ENCODE measurements at regions not wholly inside any gene's neighbourhood (a gene's known extent, or its start where the extent isn't known, plus 50 kb on each side); places are given as distances from the start of the nearest gene placed in this dataset.

DNA sequence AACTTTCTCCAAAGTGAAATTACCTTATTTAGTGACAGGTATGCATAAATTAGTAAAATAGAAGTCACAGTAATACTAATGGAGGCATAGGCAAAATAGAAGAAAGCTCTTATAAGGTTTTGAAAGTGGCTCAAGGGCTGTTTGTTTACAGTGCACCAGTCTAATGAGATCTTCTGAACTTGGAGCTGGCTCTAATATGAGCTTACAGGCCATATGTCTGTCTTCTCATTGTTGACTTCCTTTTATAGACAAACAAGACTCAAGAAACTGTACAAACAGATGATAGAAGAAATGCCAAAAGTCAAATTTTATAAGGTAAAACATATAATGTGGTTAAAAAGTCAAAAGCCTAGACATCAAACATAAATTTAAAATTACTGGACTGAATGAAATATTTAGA lies 207.5 kb upstream of the NEGR1 start:
- intact Hi-C loops (cut with micrococcal nuclease; ENCODE audit: unreplicated experiment) = no loop called here
- 0 out of 2 replicates have a peak, but pooled peaks cover 3% of the 10 kb centered on the region for H3K9me3 ChIP-seq (ENCODE audit: insufficient read depth, low read depth)
- no peaks in the 10 kb centered on the region for H3K79me2 ChIP-seq (ENCODE audit: low read depth)
- no peak overlapping the region for H2AFZ ChIP-seq
- ChIA-PET CTCF (no interaction called here), POLR2A (ENCODE audit: unreplicated experiment) (no interaction called here)
- no peak for DNase-seq
- BruUV-seq (replicated peaks) = no TSS peak
- no peak overlapping the region for H3K4me2 ChIP-seq
- H3K4me1 ChIP-seq (replicated peaks; ENCODE audit: insufficient read depth) = no peaks in the 10 kb centered on the region
- no peak overlapping the region for H3K27ac ChIP-seq
- H3K27me3 ChIP-seq (ENCODE audit: insufficient read depth, low read depth) = no peaks in the 10 kb centered on the region
- H3F3A ChIP-seq (ENCODE audit: insufficient read depth, low read depth) = no peaks in the 10 kb centered on the region
- TF ChIP-seq, protein P1, sequence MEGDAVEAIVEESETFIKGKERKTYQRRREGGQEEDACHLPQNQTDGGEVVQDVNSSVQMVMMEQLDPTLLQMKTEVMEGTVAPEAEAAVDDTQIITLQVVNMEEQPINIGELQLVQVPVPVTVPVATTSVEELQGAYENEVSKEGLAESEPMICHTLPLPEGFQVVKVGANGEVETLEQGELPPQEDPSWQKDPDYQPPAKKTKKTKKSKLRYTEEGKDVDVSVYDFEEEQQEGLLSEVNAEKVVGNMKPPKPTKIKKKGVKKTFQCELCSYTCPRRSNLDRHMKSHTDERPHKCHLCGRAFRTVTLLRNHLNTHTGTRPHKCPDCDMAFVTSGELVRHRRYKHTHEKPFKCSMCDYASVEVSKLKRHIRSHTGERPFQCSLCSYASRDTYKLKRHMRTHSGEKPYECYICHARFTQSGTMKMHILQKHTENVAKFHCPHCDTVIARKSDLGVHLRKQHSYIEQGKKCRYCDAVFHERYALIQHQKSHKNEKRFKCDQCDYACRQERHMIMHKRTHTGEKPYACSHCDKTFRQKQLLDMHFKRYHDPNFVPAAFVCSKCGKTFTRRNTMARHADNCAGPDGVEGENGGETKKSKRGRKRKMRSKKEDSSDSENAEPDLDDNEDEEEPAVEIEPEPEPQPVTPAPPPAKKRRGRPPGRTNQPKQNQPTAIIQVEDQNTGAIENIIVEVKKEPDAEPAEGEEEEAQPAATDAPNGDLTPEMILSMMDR (conservative IDR thresholded peaks at IDR 0.05) = no peak
- TF ChIP-seq EZH2 (IDR thresholded peaks at IDR 0.05; ENCODE audit: low read depth) = no peak
- 0 out of 2 replicates have a peak, but pooled peaks cover 4% of the 10 kb centered on the region for H3K9me2 ChIP-seq (ENCODE audit: insufficient read depth)
- no peaks in the 10 kb centered on the region for H3K36me3 ChIP-seq (ENCODE audit: low read depth)
- H3K4me3 ChIP-seq = no peak overlapping the region
- no peaks in the 10 kb centered on the region for H4K20me1 ChIP-seq (ENCODE audit: insufficient read depth)

DNA sequence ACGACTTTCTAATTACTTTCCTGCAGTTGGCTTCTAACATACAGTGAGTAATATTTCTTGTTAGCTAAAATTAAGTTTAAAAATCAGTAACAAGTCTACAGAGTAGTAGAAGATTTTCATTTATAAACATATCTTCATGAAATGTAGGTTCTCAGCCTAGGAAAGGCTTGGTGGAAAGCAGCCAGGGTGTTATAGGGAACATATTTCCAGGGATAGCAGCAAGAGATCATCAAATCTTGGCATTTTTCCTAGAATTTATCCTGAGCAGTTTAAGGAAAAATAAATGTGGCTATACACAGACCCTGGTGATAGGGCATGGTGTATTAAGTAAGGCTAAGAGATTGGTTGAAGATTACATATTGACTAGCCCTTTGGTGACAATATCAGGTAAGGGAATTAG lies 203.5 kb upstream of the NEGR1 start:
- no peak for DNase-seq
- Histone ChIP-seq H3K27ac (no peak overlapping the region), H2AFZ (no peak overlapping the region; the same call in 1 of the 2 replicates), H3K79me2 (ENCODE audit: low read depth) (no peaks in the 10 kb centered on the region), H3K9me2 (ENCODE audit: insufficient read depth) (no peaks in the 10 kb centered on the region), H3K4me3 (no peak overlapping the region), H3K36me3 (ENCODE audit: low read depth) (no peaks in the 10 kb centered on the region), H3K4me1 (replicated peaks; ENCODE audit: insufficient read depth) (no peaks in the 10 kb centered on the region), H3K9me3 (ENCODE audit: insufficient read depth, low read depth) (no peaks in the 10 kb centered on the region), H3F3A (ENCODE audit: insufficient read depth, low read depth) (no peaks in the 10 kb centered on the region), H3K4me2 (no peak overlapping the region), H3K27me3 (ENCODE audit: insufficient read depth, low read depth) (no peaks in the 10 kb centered on the region), H4K20me1 (ENCODE audit: insufficient read depth) (no peaks in the 10 kb centered on the region)
- ChIA-PET POLR2A (ENCODE audit: unreplicated experiment) (no interaction called here), CTCF (no interaction called here)
- TF ChIP-seq, protein P1 (conservative IDR thresholded peaks at IDR 0.05) = no peak
- TF ChIP-seq EZH2 (IDR thresholded peaks at IDR 0.05; ENCODE audit: low read depth) = no peak
- no TSS peak for BruUV-seq (replicated peaks)
- intact Hi-C loops (cut with micrococcal nuclease; ENCODE audit: unreplicated experiment) = no loop called here

DNA sequence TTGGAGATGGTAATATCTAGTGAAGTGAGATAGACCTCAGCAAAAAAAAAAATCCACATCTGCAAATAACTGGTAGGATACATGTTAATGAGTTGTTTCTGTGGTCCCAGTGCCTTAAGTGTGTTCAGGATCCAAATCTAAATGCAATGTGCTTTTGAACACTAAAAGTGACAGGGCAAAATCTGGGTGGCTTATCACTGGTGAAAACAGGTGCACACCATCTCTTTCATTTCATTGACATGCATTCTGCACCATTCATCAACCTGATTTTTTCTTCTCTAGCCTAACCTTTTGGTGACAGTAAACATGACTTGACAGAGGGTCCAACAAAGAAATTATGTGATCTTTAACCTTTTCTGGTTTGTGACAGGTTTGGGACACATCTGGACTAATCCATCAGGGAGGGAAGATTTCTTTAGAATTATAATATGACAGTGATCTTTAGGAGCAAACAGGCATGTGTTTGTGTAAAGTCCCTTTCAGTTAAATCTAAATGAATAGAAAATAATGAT lies 201.6 kb upstream of the NEGR1 start:
- Histone ChIP-seq H3K4me2 (no peak overlapping the region), H3K27me3 (ENCODE audit: insufficient read depth, low read depth) (no peaks in the 10 kb centered on the region), H3K27ac (no peak overlapping the region), H3K36me3 (ENCODE audit: low read depth) (no peaks in the 10 kb centered on the region), H3K4me1 (replicated peaks; ENCODE audit: insufficient read depth) (no peaks in the 10 kb centered on the region), H3K4me3 (no peak overlapping the region), H3K9me3 (ENCODE audit: insufficient read depth, low read depth) (no peaks in the 10 kb centered on the region), H3K79me2 (ENCODE audit: low read depth) (no peaks in the 10 kb centered on the region), H3F3A (ENCODE audit: insufficient read depth, low read depth) (no peaks in the 10 kb centered on the region), H3K9me2 (ENCODE audit: insufficient read depth) (no peaks in the 10 kb centered on the region), H4K20me1 (ENCODE audit: insufficient read depth) (no peaks in the 10 kb centered on the region), H2AFZ (no peak overlapping the region)
- ChIA-PET CTCF (no interaction called here), POLR2A (ENCODE audit: unreplicated experiment) (no interaction called here)
- BruUV-seq (replicated peaks) = no TSS peak
- no peak for DNase-seq
- TF ChIP-seq, protein P1 (conservative IDR thresholded peaks at IDR 0.05) = no peak
- TF ChIP-seq EZH2 (IDR thresholded peaks at IDR 0.05; ENCODE audit: low read depth) = no peak
- intact Hi-C loops (cut with micrococcal nuclease; ENCODE audit: unreplicated experiment) = no loop called here

All from PC-9 (cell line).